IMR-90 (cell line): ENCODE measurements at regions not wholly inside any gene's neighbourhood (a gene's known extent, or its start where the extent isn't known, plus 50 kb on each side); places are given as distances from the start of the nearest gene placed in this dataset.

Experiments used
- ATAC-seq: fragments of 200-7000 bp; cut with Tn5 transposase; 2 replicates; pipeline ENCODE4 v1.9.1; 2020; ENCODE audit warnings: low read depth, mild to moderate bottlenecking, moderate library complexity
- BruUV-seq: library from RNA; stranded (reverse); fragments of 400-500 nt; replicated peaks from 2 replicates; lab custom pipeline; 2021; lab: Mats Ljungman, UMichigan
- CTCF ChIA-PET: fragments of 300-600 bp; formaldehyde crosslinking; extraction: SDS; loops from one replicate; lab custom pipeline; 2021; ENCODE audit warnings: antibody characterized with exemption; lab: Yijun Ruan, JAX
- POLR2A ChIA-PET: fragments of 300-600 bp; sonication (Branson Sonifier 250); formaldehyde crosslinking; loops from one replicate; lab custom pipeline; 2022; ENCODE audit warnings: antibody characterized with exemption; ENCODE audit not compliant: unreplicated experiment; lab: Charles Lee
- DNase-seq: peaks from one replicate; pipeline ENCODE4 v3.0.0; 2013
- H2AFZ ChIP-seq: replicated peaks from 2 replicates; pipeline ENCODE3; 2013; ENCODE audit warnings: low read length, mild to moderate bottlenecking; ENCODE audit not compliant: poor library complexity
- H2AK5ac ChIP-seq: 2 replicates; pipeline ENCODE4 v1.6.1; 2013; ENCODE audit warnings: low read depth, low read length, inconsistent platforms
- H2AK9ac ChIP-seq: replicated peaks from 2 replicates; pipeline ENCODE3; 2013; ENCODE audit warnings: mild to moderate bottlenecking, low read depth, low read length, moderate library complexity; ENCODE audit not compliant: poor library complexity
- H2BK120ac ChIP-seq: 2 replicates; pipeline ENCODE4 v1.6.1; 2013; ENCODE audit warnings: low read depth, low read length, inconsistent platforms
- H2BK15ac ChIP-seq: 3 replicates; pipeline ENCODE4 v1.6.1; 2013; ENCODE audit warnings: low read depth, low read length, inconsistent platforms
- H2BK20ac ChIP-seq: 2 replicates; pipeline ENCODE4 v1.6.1; 2013; ENCODE audit warnings: low read depth, mild to moderate bottlenecking, inconsistent platforms, low read length, moderate library complexity
- H2BK5ac ChIP-seq: 2 replicates; pipeline ENCODE4 v1.6.1; 2013; ENCODE audit warnings: mild to moderate bottlenecking, low read depth, low read length, inconsistent platforms; ENCODE audit not compliant: poor library complexity, severe bottlenecking
- H3K14ac ChIP-seq: replicated peaks from 2 replicates; pipeline ENCODE4 v1.6.1; 2013; ENCODE audit warnings: low read depth, low read length, inconsistent platforms
- H3K18ac ChIP-seq: 2 replicates; pipeline ENCODE4 v1.6.1; 2013; ENCODE audit warnings: low read depth, low read length, control low read depth
- H3K23ac ChIP-seq: 2 replicates; pipeline ENCODE4 v1.6.1; 2013; ENCODE audit warnings: low read depth, low read length, inconsistent platforms
- H3K27ac ChIP-seq: 2 replicates; pipeline ENCODE4 v1.5.1; 2013; ENCODE audit warnings: mild to moderate bottlenecking, control low read depth, low read length; ENCODE audit not compliant: insufficient read depth
- H3K27me3 ChIP-seq: 2 replicates; pipeline ENCODE4 v1.6.1; 2013; ENCODE audit warnings: low read length; ENCODE audit not compliant: control insufficient read depth, insufficient read depth
- H3K36me3 ChIP-seq: 2 replicates; pipeline ENCODE4 v1.6.1; 2013; ENCODE audit warnings: low read length, mixed read lengths; ENCODE audit not compliant: control insufficient read depth, insufficient read depth
- H3K4ac ChIP-seq: 2 replicates; pipeline ENCODE4 v1.6.1; 2013; ENCODE audit warnings: low read depth, low read length, inconsistent platforms
- H3K4me1 ChIP-seq: 2 replicates; pipeline ENCODE4 v1.6.1; 2013; ENCODE audit warnings: low read length, mixed read lengths; ENCODE audit not compliant: control insufficient read depth, insufficient read depth
- H3K4me2 ChIP-seq: 2 replicates; pipeline ENCODE4 v1.6.1; 2013; ENCODE audit warnings: low read depth, mild to moderate bottlenecking, control low read depth, low read length, moderate library complexity
- H3K4me3 ChIP-seq: 2 replicates; pipeline ENCODE4 v1.5.1; 2013; ENCODE audit warnings: low read depth, mild to moderate bottlenecking, control low read depth, low read length, moderate library complexity; ENCODE audit not compliant: insufficient read depth
- H3K56ac ChIP-seq: 2 replicates; pipeline ENCODE4 v1.6.1; 2013; ENCODE audit warnings: low read length, inconsistent platforms; ENCODE audit not compliant: insufficient read depth; ENCODE audit errors: extremely low read depth
- H3K79me1 ChIP-seq, 2 experiments: 2 replicates each; pipeline ENCODE4 v1.6.1; 2013; ENCODE audit warnings: low read length in 2 of 2, inconsistent platforms in 1 of 2, low read depth in 1 of 2
- H3K9ac ChIP-seq: 2 replicates; pipeline ENCODE4 v1.6.1; 2013; ENCODE audit warnings: low read depth, low read length, control low read depth
- H3K9me1 ChIP-seq: 2 replicates; pipeline ENCODE4 v1.6.1; 2013; ENCODE audit warnings: low read length, inconsistent platforms; ENCODE audit not compliant: insufficient read depth
- H3K9me3 ChIP-seq: 2 replicates; pipeline ENCODE4 v1.6.1; 2013; ENCODE audit warnings: low read length; ENCODE audit not compliant: control insufficient read depth, insufficient read depth
- H4K20me1 ChIP-seq: 2 replicates; pipeline ENCODE4 v1.6.1; 2013; ENCODE audit warnings: low read length, inconsistent platforms; ENCODE audit not compliant: insufficient read depth
- H4K5ac ChIP-seq: 2 replicates; pipeline ENCODE4 v1.6.1; 2013; ENCODE audit warnings: mild to moderate bottlenecking, low read depth, low read length, control low read depth
- H4K8ac ChIP-seq, 2 experiments: 2 replicates each; pipeline ENCODE4 v1.6.1; 2013; ENCODE audit warnings: low read depth in 2 of 2, low read length in 2 of 2, control low read depth in 1 of 2, inconsistent platforms in 1 of 2
- H4K91ac ChIP-seq: 2 replicates; pipeline ENCODE4 v1.6.1; 2013; ENCODE audit warnings: low read depth, low read length, inconsistent platforms; ENCODE audit not compliant: insufficient read depth
- BHLHE40 ChIP-seq: fragments of 150-350 bp; IDR thresholded peaks from 2 replicates; pipeline ENCODE4 v1.6.1; 2016; ENCODE audit warnings: mild to moderate bottlenecking, low read depth, low read length
- CEBPB ChIP-seq: IDR thresholded peaks from 2 replicates; pipeline ENCODE4 v1.6.1; 2012; ENCODE audit warnings: low read depth, low read length, improper control_type of control experiment
- CHD1 ChIP-seq: IDR thresholded peaks from 2 replicates; pipeline ENCODE4 v1.6.1; 2012; ENCODE audit warnings: low read depth, low read length, improper control_type of control experiment
- CTCF ChIP-seq: conservative IDR thresholded peaks from 2 replicates; pipeline ENCODE4 v1.5.1; 2012; ENCODE audit warnings: mild to moderate bottlenecking, low read depth, low read length, improper control_type of control experiment
- MAFK ChIP-seq: IDR thresholded peaks from 2 replicates; pipeline ENCODE4 v1.6.1; 2012; ENCODE audit warnings: low read depth, low read length, improper control_type of control experiment
- RAD21 ChIP-seq: IDR thresholded peaks from 2 replicates; pipeline ENCODE4 v1.6.1; 2012; ENCODE audit warnings: low read length, improper control_type of control experiment
- RFX5 ChIP-seq: IDR thresholded peaks from 2 replicates; pipeline ENCODE4 v1.8.0; 2012; ENCODE audit warnings: low read depth, mild to moderate bottlenecking, low read length, moderate library complexity
- SMC3 ChIP-seq: fragments of 150-350 bp; IDR thresholded peaks from 2 replicates; pipeline ENCODE4 v1.6.1; 2016; ENCODE audit warnings: low read depth, mild to moderate bottlenecking, antibody characterized with exemption, low read length, moderate library complexity
- USF2 ChIP-seq: fragments of 150-350 bp; IDR thresholded peaks from 2 replicates; pipeline ENCODE4 v1.6.1; 2017; ENCODE audit warnings: mild to moderate bottlenecking, antibody characterized with exemption, low read length, low read depth
- WGBS, 2 experiments: methylation state at CpG; one replicate each; pipeline versions ENCODE4 v1.1.5 to v1.1.7; 2013; ENCODE audit warnings: missing lambda C conversion rate in 2 of 2; ENCODE audit not compliant: insufficient read length in 1 of 2; ENCODE audit errors: extremely low coverage in 2 of 2; 5-methylcytosine and 5-hydroxymethylcytosine counted together
- dilution Hi-C: fragments of 300-500 bp; cut with HindIII; formaldehyde crosslinking; loops from one replicate; pipeline ENCODE4 v1.14.3; 2018; ENCODE audit warnings: low sequenced_read_pairs; ENCODE audit not compliant: unreplicated experiment
- in situ Hi-C: fragments of 300-500 bp; cut with MboI; formaldehyde crosslinking; loops from 3 replicates; pipeline ENCODE4 v1.14.3; 2019; ENCODE audit warnings: low sequenced_read_pairs, inconsistent platforms, mixed read lengths
- intact Hi-C: fragments of 100-400 bp; cut with micrococcal nuclease; formaldehyde crosslinking; loops from 2 replicates; pipeline ENCODE4 v1.10.0; 2022

- H3K9ac ChIP-seq = no peak overlapping the region
- BruUV-seq = no TSS peak
- no peaks in the 10 kb centered on the region for H3K9me1 ChIP-seq
- H4K5ac ChIP-seq = no peak overlapping the region
- CTCF ChIA-PET = interaction anchor here (1.0 kb wide), 1 partner anchor 17 kb away, joined by 6 read pairs; no protein-coding TSS in a partner anchor
- H3K79me1 ChIP-seq = no peaks in the 10 kb centered on the region
- no peaks in the 10 kb centered on the region for H4K20me1 ChIP-seq
- no peak overlapping the region for H2BK5ac ChIP-seq
- POLR2A ChIA-PET = no interaction called here
- H3K27me3 ChIP-seq = no peaks in the 10 kb centered on the region
- intact Hi-C loops = no loop called here
- no peak overlapping the region for H2BK20ac ChIP-seq
- no peaks in the 10 kb centered on the region for H3K36me3 ChIP-seq
- H4K91ac ChIP-seq = no peak overlapping the region
- no peak overlapping the region for H3K23ac ChIP-seq
- no peak overlapping the region for H2AFZ ChIP-seq
- no peak overlapping the region for H3K56ac ChIP-seq
- ATAC-seq (no peak), DNase-seq (peak; percentile 49)
- WGBS, 2 experiments = no CpG with 5 or more reads among the region's 1 CpG
- H3K4me3 ChIP-seq = no peak overlapping the region
- dilution Hi-C loops = no loop called here
- H4K8ac ChIP-seq = no peak overlapping the region
- H3K4me1 ChIP-seq = no peaks in the 10 kb centered on the region
- TF ChIP-seq SMC3 = no peak
- TF ChIP-seq RFX5 = no peak
- TF ChIP-seq BHLHE40 = no peak
- no peak for TF ChIP-seq MAFK
- no peak for TF ChIP-seq CTCF
- TF ChIP-seq CHD1 = no peak
- TF ChIP-seq USF2 = no peak
- TF ChIP-seq CEBPB = no peak
- no peak for TF ChIP-seq RAD21
- H2AK9ac ChIP-seq = no peak overlapping the region
- no peak overlapping the region for H3K4ac ChIP-seq
- no peak overlapping the region for H3K18ac ChIP-seq
- H3K4me2 ChIP-seq = no peak overlapping the region
- no peak overlapping the region for H2AK5ac ChIP-seq
- no peak overlapping the region for H2BK15ac ChIP-seq
- in situ Hi-C loops = no loop called here
- no peak overlapping the region for H3K14ac ChIP-seq
- H3K9me3 ChIP-seq = no peaks in the 10 kb centered on the region
- no peak overlapping the region for H2BK120ac ChIP-seq
- H3K27ac ChIP-seq = no peak overlapping the region
Measured at GRCh38 chr5:57600321-57600720, 117.7 kb upstream of the ACTBL2 start.
